ENCODE measurements at regions not wholly inside any gene's neighbourhood (a gene's known extent, or its start where the extent isn't known, plus 50 kb on each side); places are given as distances from the start of the nearest gene placed in this dataset.

- no peak overlapping the region for H2BK20ac ChIP-seq (ENCODE audit: low read depth, low read length, poor library complexity, severe bottlenecking)
- H3K9me3 ChIP-seq (ENCODE audit: control insufficient read depth, low read depth, low read length), result no peaks in the 10 kb centered on the region
- no peaks in the 10 kb centered on the region for H3K79me2 ChIP-seq (ENCODE audit: insufficient read depth, low read length)
- Mint-ChIP-seq H3K36me3 (ENCODE audit: insufficient read depth in 1 of 3, low read depth in 3 of 3) (no peaks in the 10 kb centered on the region), H3K27me3 (ENCODE audit: low read depth) (peaks cover 14% of the 10 kb centered on the region), H3K4me1 (peaks cover 4 to 8% of the 10 kb centered on the region in 2 experiments; a peak in 3 of 4 replicates), H3K27ac (no peak overlapping the region), H3K9me3 (no peaks in the 10 kb centered on the region), H3K4me3 (no peak overlapping the region)
- H3K23me2 ChIP-seq (ENCODE audit: insufficient read length, low read depth, low read length, poor library complexity, severe bottlenecking), result no peaks in the 10 kb centered on the region
- no peak overlapping the region for H2BK5ac ChIP-seq (ENCODE audit: insufficient read length, low read length)
- no peak overlapping the region for H4K91ac ChIP-seq (ENCODE audit: insufficient read length, low read depth, low read length)
- no peak overlapping the region for H3K9ac ChIP-seq (ENCODE audit: extremely low read depth, insufficient read length, low read length)
- no peaks in the 10 kb centered on the region for H3K27me3 ChIP-seq (ENCODE audit: insufficient read depth, low read length)
- no peak for DNase-seq
- H3K4me2 ChIP-seq (ENCODE audit: insufficient read depth, insufficient read length, low read length), result no peak overlapping the region
- no peak overlapping the region for H3K23ac ChIP-seq (ENCODE audit: insufficient read length, low read depth, low read length)
- no peak overlapping the region for H3K14ac ChIP-seq (ENCODE audit: insufficient read depth, low read length)
- H3K4me1 ChIP-seq (ENCODE audit: insufficient read depth, low read length), result no peaks in the 10 kb centered on the region
- no peak overlapping the region for H2BK12ac ChIP-seq (ENCODE audit: insufficient read length, low read depth, low read length)
- H3T11ph ChIP-seq (ENCODE audit: low read length), result no peak overlapping the region
- no peak overlapping the region for H2AK5ac ChIP-seq (ENCODE audit: insufficient read length, low read length)
- no peak overlapping the region for H2BK15ac ChIP-seq (ENCODE audit: low read depth, low read length)
- H4K8ac ChIP-seq (replicated peaks; ENCODE audit: insufficient read length, low read depth, low read length), result no peak overlapping the region
- no peaks in the 10 kb centered on the region for H4K20me1 ChIP-seq (ENCODE audit: control insufficient read depth, insufficient read depth, insufficient read length)
- H4K5ac ChIP-seq (ENCODE audit: insufficient read length, low read depth, low read length), result no peak overlapping the region
- no peak overlapping the region for H3K27ac ChIP-seq (ENCODE audit: insufficient read length, low read depth, low read length)
- no peak overlapping the region for H3K4ac ChIP-seq (ENCODE audit: low read depth, low read length)
- H2BK120ac ChIP-seq (ENCODE audit: low read depth, low read length, poor library complexity, severe bottlenecking), result no peak overlapping the region
- H3K79me1 ChIP-seq (ENCODE audit: insufficient read depth, low read depth, low read length, poor library complexity, severe bottlenecking), result no peaks in the 10 kb centered on the region
- no peak for TF ChIP-seq CTCF (conservative IDR thresholded peaks at IDR 0.05)
- no CpG with 5 or more reads among the region's 3 CpGs for WGBS (ENCODE audit: extremely low coverage, insufficient read length, low lambda C conversion rate)
- H2AFZ ChIP-seq (ENCODE audit: low read length), result no peak overlapping the region
- no peak overlapping the region for H3K18ac ChIP-seq (ENCODE audit: insufficient read length, low read depth, low read length)
- no peak overlapping the region for H3K56ac ChIP-seq (ENCODE audit: insufficient read length, low read depth, low read length)
Measured at GRCh38 chr11:70025308-70025707, 52.8 kb upstream of the ANO1 start.
